IMR-90 (cell line): ENCODE measurements at regions not wholly inside any gene's neighbourhood (a gene's known extent, or its start where the extent isn't known, plus 50 kb on each side); places are given as distances from the start of the nearest gene placed in this dataset.
"Not testable (repeated sequence)": the region's sequence is repeated elsewhere in the genome, so short reads cannot be mapped to it uniquely, and the experiment has no call there.

ENCODE experiments used
- ATAC-seq: fragments of 200-7000 bp; cut with Tn5 transposase; 2 replicates; pipeline ENCODE4 v1.9.1; 2020; ENCODE audit warnings: low read depth, mild to moderate bottlenecking, moderate library complexity
- BruUV-seq: library from RNA; stranded (reverse); fragments of 400-500 nt; replicated peaks from 2 replicates; lab custom pipeline; 2021; lab: Mats Ljungman, UMichigan
- CTCF ChIA-PET: fragments of 300-600 bp; formaldehyde crosslinking; extraction: SDS; loops from one replicate; lab custom pipeline; 2021; ENCODE audit warnings: antibody characterized with exemption; lab: Yijun Ruan, JAX
- POLR2A ChIA-PET: fragments of 300-600 bp; sonication (Branson Sonifier 250); formaldehyde crosslinking; loops from one replicate; lab custom pipeline; 2022; ENCODE audit warnings: antibody characterized with exemption; ENCODE audit not compliant: unreplicated experiment; lab: Charles Lee
- DNase-seq: peaks from one replicate; pipeline ENCODE4 v3.0.0; 2013
- H2AFZ ChIP-seq: replicated peaks from 2 replicates; pipeline ENCODE3; 2013; ENCODE audit warnings: low read length, mild to moderate bottlenecking; ENCODE audit not compliant: poor library complexity
- H2AK5ac ChIP-seq: 2 replicates; pipeline ENCODE4 v1.6.1; 2013; ENCODE audit warnings: low read depth, low read length, inconsistent platforms
- H2AK9ac ChIP-seq: replicated peaks from 2 replicates; pipeline ENCODE3; 2013; ENCODE audit warnings: mild to moderate bottlenecking, low read depth, low read length, moderate library complexity; ENCODE audit not compliant: poor library complexity
- H2BK120ac ChIP-seq: 2 replicates; pipeline ENCODE4 v1.6.1; 2013; ENCODE audit warnings: low read depth, low read length, inconsistent platforms
- H2BK15ac ChIP-seq: 3 replicates; pipeline ENCODE4 v1.6.1; 2013; ENCODE audit warnings: low read depth, low read length, inconsistent platforms
- H2BK20ac ChIP-seq: 2 replicates; pipeline ENCODE4 v1.6.1; 2013; ENCODE audit warnings: low read depth, mild to moderate bottlenecking, inconsistent platforms, low read length, moderate library complexity
- H2BK5ac ChIP-seq: 2 replicates; pipeline ENCODE4 v1.6.1; 2013; ENCODE audit warnings: mild to moderate bottlenecking, low read depth, low read length, inconsistent platforms; ENCODE audit not compliant: poor library complexity, severe bottlenecking
- H3K14ac ChIP-seq: replicated peaks from 2 replicates; pipeline ENCODE4 v1.6.1; 2013; ENCODE audit warnings: low read depth, low read length, inconsistent platforms
- H3K18ac ChIP-seq: 2 replicates; pipeline ENCODE4 v1.6.1; 2013; ENCODE audit warnings: low read depth, low read length, control low read depth
- H3K23ac ChIP-seq: 2 replicates; pipeline ENCODE4 v1.6.1; 2013; ENCODE audit warnings: low read depth, low read length, inconsistent platforms
- H3K27ac ChIP-seq: 2 replicates; pipeline ENCODE4 v1.5.1; 2013; ENCODE audit warnings: mild to moderate bottlenecking, control low read depth, low read length; ENCODE audit not compliant: insufficient read depth
- H3K27me3 ChIP-seq: 2 replicates; pipeline ENCODE4 v1.6.1; 2013; ENCODE audit warnings: low read length; ENCODE audit not compliant: control insufficient read depth, insufficient read depth
- H3K36me3 ChIP-seq: 2 replicates; pipeline ENCODE4 v1.6.1; 2013; ENCODE audit warnings: low read length, mixed read lengths; ENCODE audit not compliant: control insufficient read depth, insufficient read depth
- H3K4ac ChIP-seq: 2 replicates; pipeline ENCODE4 v1.6.1; 2013; ENCODE audit warnings: low read depth, low read length, inconsistent platforms
- H3K4me1 ChIP-seq: 2 replicates; pipeline ENCODE4 v1.6.1; 2013; ENCODE audit warnings: low read length, mixed read lengths; ENCODE audit not compliant: control insufficient read depth, insufficient read depth
- H3K4me2 ChIP-seq: 2 replicates; pipeline ENCODE4 v1.6.1; 2013; ENCODE audit warnings: low read depth, mild to moderate bottlenecking, control low read depth, low read length, moderate library complexity
- H3K4me3 ChIP-seq: 2 replicates; pipeline ENCODE4 v1.5.1; 2013; ENCODE audit warnings: low read depth, mild to moderate bottlenecking, control low read depth, low read length, moderate library complexity; ENCODE audit not compliant: insufficient read depth
- H3K56ac ChIP-seq: 2 replicates; pipeline ENCODE4 v1.6.1; 2013; ENCODE audit warnings: low read length, inconsistent platforms; ENCODE audit not compliant: insufficient read depth; ENCODE audit errors: extremely low read depth
- H3K79me1 ChIP-seq, 2 experiments: 2 replicates each; pipeline ENCODE4 v1.6.1; 2013; ENCODE audit warnings: low read length in 2 of 2, inconsistent platforms in 1 of 2, low read depth in 1 of 2
- H3K9ac ChIP-seq: 2 replicates; pipeline ENCODE4 v1.6.1; 2013; ENCODE audit warnings: low read depth, low read length, control low read depth
- H3K9me1 ChIP-seq: 2 replicates; pipeline ENCODE4 v1.6.1; 2013; ENCODE audit warnings: low read length, inconsistent platforms; ENCODE audit not compliant: insufficient read depth
- H3K9me3 ChIP-seq: 2 replicates; pipeline ENCODE4 v1.6.1; 2013; ENCODE audit warnings: low read length; ENCODE audit not compliant: control insufficient read depth, insufficient read depth
- H4K20me1 ChIP-seq: 2 replicates; pipeline ENCODE4 v1.6.1; 2013; ENCODE audit warnings: low read length, inconsistent platforms; ENCODE audit not compliant: insufficient read depth
- H4K5ac ChIP-seq: 2 replicates; pipeline ENCODE4 v1.6.1; 2013; ENCODE audit warnings: mild to moderate bottlenecking, low read depth, low read length, control low read depth
- H4K8ac ChIP-seq, 2 experiments: 2 replicates each; pipeline ENCODE4 v1.6.1; 2013; ENCODE audit warnings: low read depth in 2 of 2, low read length in 2 of 2, control low read depth in 1 of 2, inconsistent platforms in 1 of 2
- H4K91ac ChIP-seq: 2 replicates; pipeline ENCODE4 v1.6.1; 2013; ENCODE audit warnings: low read depth, low read length, inconsistent platforms; ENCODE audit not compliant: insufficient read depth
- WGBS, 2 experiments: methylation state at CpG; one replicate each; pipeline versions ENCODE4 v1.1.5 to v1.1.7; 2013; ENCODE audit warnings: missing lambda C conversion rate in 2 of 2; ENCODE audit not compliant: insufficient read length in 1 of 2; ENCODE audit errors: extremely low coverage in 2 of 2; 5-methylcytosine and 5-hydroxymethylcytosine counted together
- dilution Hi-C: fragments of 300-500 bp; cut with HindIII; formaldehyde crosslinking; loops from one replicate; pipeline ENCODE4 v1.14.3; 2018; ENCODE audit warnings: low sequenced_read_pairs; ENCODE audit not compliant: unreplicated experiment
- in situ Hi-C: fragments of 300-500 bp; cut with MboI; formaldehyde crosslinking; loops from 3 replicates; pipeline ENCODE4 v1.14.3; 2019; ENCODE audit warnings: low sequenced_read_pairs, inconsistent platforms, mixed read lengths
- intact Hi-C: fragments of 100-400 bp; cut with micrococcal nuclease; formaldehyde crosslinking; loops from 2 replicates; pipeline ENCODE4 v1.10.0; 2022

DNA sequence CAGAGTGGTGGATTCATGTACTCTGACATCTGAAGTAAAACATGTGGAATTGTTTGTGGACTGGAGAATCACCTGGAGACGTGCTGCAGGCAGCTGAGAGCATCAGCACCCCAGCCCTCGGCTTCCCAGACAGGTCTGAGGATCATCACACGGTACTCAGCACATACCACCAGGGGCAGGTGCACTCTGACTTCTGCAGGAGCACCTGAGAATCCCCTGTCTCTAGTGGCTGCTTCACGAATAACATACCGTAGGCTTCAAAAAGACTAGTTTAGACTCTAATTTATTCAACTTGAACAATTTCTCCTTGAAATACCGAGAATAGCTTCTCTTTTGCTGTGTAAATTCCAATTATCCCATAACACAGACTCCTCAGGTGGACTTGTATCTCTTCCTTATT is 627.5 kb downstream of the RPIA start:
- H2AK5ac ChIP-seq, H3K27me3 ChIP-seq, H3K4me1 ChIP-seq, H3K4ac ChIP-seq, POLR2A ChIA-PET, CTCF ChIA-PET, dilution Hi-C loops, H3K9me1 ChIP-seq, H3K4me3 ChIP-seq, H2AFZ ChIP-seq, H3K79me1 ChIP-seq, H4K8ac ChIP-seq, DNase-seq, H3K23ac ChIP-seq, H2BK15ac ChIP-seq, H2BK5ac ChIP-seq, H3K9me3 ChIP-seq, H4K91ac ChIP-seq, H3K18ac ChIP-seq, H4K5ac ChIP-seq, H4K20me1 ChIP-seq, H2BK20ac ChIP-seq, H3K4me2 ChIP-seq, H3K36me3 ChIP-seq, ATAC-seq, H2AK9ac ChIP-seq, H3K14ac ChIP-seq, intact Hi-C loops, H2BK120ac ChIP-seq, H3K9ac ChIP-seq, in situ Hi-C loops, H3K27ac ChIP-seq, BruUV-seq, H3K56ac ChIP-seq: not testable (repeated sequence)
- no CpG with 5 or more reads among the region's 6 CpGs for WGBS, 2 experiments

GRCh38 chr2:89325894-89326293 is 634.4 kb downstream of the RPIA start:
- H3K4ac ChIP-seq, H4K20me1 ChIP-seq, H3K4me3 ChIP-seq, H2AK5ac ChIP-seq, H3K14ac ChIP-seq, dilution Hi-C loops, H2BK15ac ChIP-seq, ATAC-seq, H2BK120ac ChIP-seq, H3K23ac ChIP-seq, H3K4me1 ChIP-seq, DNase-seq, H3K4me2 ChIP-seq, BruUV-seq, H3K9me1 ChIP-seq, H4K8ac ChIP-seq, H3K27ac ChIP-seq, in situ Hi-C loops, H3K9me3 ChIP-seq, H4K91ac ChIP-seq, H2BK5ac ChIP-seq, H3K79me1 ChIP-seq, H3K18ac ChIP-seq, H2AK9ac ChIP-seq, intact Hi-C loops, POLR2A ChIA-PET, H4K5ac ChIP-seq, H3K56ac ChIP-seq, H2BK20ac ChIP-seq, H3K27me3 ChIP-seq, H3K9ac ChIP-seq, H3K36me3 ChIP-seq, H2AFZ ChIP-seq, CTCF ChIA-PET: not testable (repeated sequence)
- WGBS, 2 experiments = no CpG with 5 or more reads among the region's 7 CpGs
